ENCODE measurements at regions not wholly inside any gene's neighbourhood (a gene's known extent, or its start where the extent isn't known, plus 50 kb on each side); places are given as distances from the start of the nearest gene placed in this dataset.

- 39% methylated on average over 6 of the region's 8 CpGs for WGBS (ENCODE audit: insufficient coverage)
Measured at GRCh38 chr14:49427117-49427516, 159.1 kb downstream of the RPS29 start.

GRCh38 chr14:49425921-49426320 lies 160.3 kb downstream of the RPS29 start:
- Mint-ChIP-seq H3K9me3 (ENCODE audit: insufficient read depth) (peaks cover 4% of the 10 kb centered on the region), H3K4me3 (no peak overlapping the region), H3K27me3 (peaks cover 46% of the 10 kb centered on the region), H3K27ac (no peak overlapping the region), H3K4me1 (no peaks in the 10 kb centered on the region)
- no CpG with 5 or more reads among the region's 1 CpG for WGBS (ENCODE audit: insufficient coverage)
- Histone ChIP-seq H3K79me2 (ENCODE audit: control insufficient read depth, insufficient read depth, low read length) (no peaks in the 10 kb centered on the region), H3K27me3 (replicated peaks in 1 of 4; ENCODE audit: control extremely low read depth in 1 of 4, control insufficient read depth in 3 of 4, insufficient read depth in 4 of 4, low read length in 3 of 4) (peaks cover 0 to 13% (median 3%) of the 10 kb centered on the region in 4 experiments), H2AFZ (ENCODE audit: insufficient read depth, low read depth, low read length, poor library complexity, severe bottlenecking) (no peak overlapping the region), H3K4me2 (replicated peaks; ENCODE audit: low read depth, low read length, poor library complexity, severe bottlenecking) (no peak overlapping the region), H3K27ac (ENCODE audit: low read length in 2 of 2) (no peak overlapping the region), H4K20me1 (ENCODE audit: control insufficient read depth, insufficient read depth, low read length, poor library complexity, severe bottlenecking) (no peaks in the 10 kb centered on the region), H3K4me1 (ENCODE audit: control insufficient read depth in 2 of 2, insufficient read depth in 2 of 2, low read length in 2 of 2) (no peaks in the 10 kb centered on the region), H3K4me3 (ENCODE audit: control extremely low read depth in 1 of 5, extremely low read depth in 1 of 5, insufficient read depth in 1 of 5, low read depth in 2 of 5, low read length in 4 of 5) (no peak overlapping the region), H3K36me3 (replicated peaks in 1 of 2; ENCODE audit: control extremely low read depth in 1 of 2, control insufficient read depth in 1 of 2, extremely low read depth in 1 of 2, insufficient read depth in 2 of 2, low read length in 1 of 2) (no peaks in the 10 kb centered on the region), H3K9me3 (ENCODE audit: control extremely low read depth in 1 of 3, control insufficient read depth in 2 of 3, insufficient read depth in 1 of 3, low read length in 2 of 3) (peaks cover 2 to 13% (median 3%) of the 10 kb centered on the region in 3 donors), H3K9ac (ENCODE audit: low read length) (no peak overlapping the region)
- ATAC-seq (ENCODE audit: low read depth) (no peak), DNase-seq (no peak)
- ChIA-PET POLR2A (no interaction called here), CTCF (no interaction called here)
- TF ChIP-seq CTCF (IDR thresholded peaks at IDR 0.05), result no peak
- TF ChIP-seq EZH2 (IDR thresholded peaks at IDR 0.05; ENCODE audit: borderline replicate concordance, insufficient read depth, low read depth, low read length, poor library complexity, severe bottlenecking), result no peak
- intact Hi-C loops (cut with micrococcal nuclease), result no loop called here

More at GRCh38 chr14:49427117-49427516, 159.1 kb downstream of the RPS29 start:
- H3K27ac ChIP-seq (ENCODE audit: low read length in 2 of 2), result no peak overlapping the region
- H3K27me3 ChIP-seq (replicated peaks in 1 of 4; ENCODE audit: control extremely low read depth in 1 of 4, control insufficient read depth in 3 of 4, insufficient read depth in 4 of 4, low read length in 3 of 4), result peaks cover 0 to 13% (median 3%) of the 10 kb centered on the region in 4 experiments
- no peaks in the 10 kb centered on the region for H4K20me1 ChIP-seq (ENCODE audit: control insufficient read depth, insufficient read depth, low read length, poor library complexity, severe bottlenecking)
- no peak overlapping the region for H3K9ac ChIP-seq (ENCODE audit: low read length)
- peaks cover 4 to 18% (median 6%) of the 10 kb centered on the region in 3 donors for H3K9me3 ChIP-seq (ENCODE audit: control extremely low read depth in 1 of 3, control insufficient read depth in 2 of 3, insufficient read depth in 1 of 3, low read length in 2 of 3)
- H3K4me3 Mint-ChIP-seq, result no peak overlapping the region
- H3K27ac Mint-ChIP-seq, result no peak overlapping the region
- ATAC-seq (ENCODE audit: low read depth), result no peak
- H3K36me3 ChIP-seq (replicated peaks in 1 of 2; ENCODE audit: control extremely low read depth in 1 of 2, control insufficient read depth in 1 of 2, extremely low read depth in 1 of 2, insufficient read depth in 2 of 2, low read length in 1 of 2), result no peaks in the 10 kb centered on the region
- no peaks in the 10 kb centered on the region for H3K79me2 ChIP-seq (ENCODE audit: control insufficient read depth, insufficient read depth, low read length)
- H3K4me1 Mint-ChIP-seq, result no peaks in the 10 kb centered on the region
- intact Hi-C loops (cut with micrococcal nuclease), result no loop called here
- no peak overlapping the region for H2AFZ ChIP-seq (ENCODE audit: insufficient read depth, low read depth, low read length, poor library complexity, severe bottlenecking)
- peaks cover 49% of the 10 kb centered on the region for H3K27me3 Mint-ChIP-seq
- no peaks in the 10 kb centered on the region for H3K4me1 ChIP-seq (ENCODE audit: control insufficient read depth in 2 of 2, insufficient read depth in 2 of 2, low read length in 2 of 2)
- TF ChIP-seq EZH2 (IDR thresholded peaks at IDR 0.05; ENCODE audit: borderline replicate concordance, insufficient read depth, low read depth, low read length, poor library complexity, severe bottlenecking) (no peak), CTCF (IDR thresholded peaks at IDR 0.05) (no peak)
- H3K4me2 ChIP-seq (replicated peaks; ENCODE audit: low read depth, low read length, poor library complexity, severe bottlenecking), result no peak overlapping the region
- no peak for DNase-seq
- H3K4me3 ChIP-seq (ENCODE audit: control extremely low read depth in 1 of 5, extremely low read depth in 1 of 5, insufficient read depth in 1 of 5, low read depth in 2 of 5, low read length in 4 of 5), result no peak overlapping the region
- H3K9me3 Mint-ChIP-seq (ENCODE audit: insufficient read depth), result peaks cover 10% of the 10 kb centered on the region
- POLR2A ChIA-PET, result no interaction called here
- CTCF ChIA-PET, result no interaction called here
